ENCODE measurements at regions not wholly inside any gene's neighbourhood (a gene's known extent, or its start where the extent isn't known, plus 50 kb on each side); places are given as distances from the start of the nearest gene placed in this dataset.

DNA sequence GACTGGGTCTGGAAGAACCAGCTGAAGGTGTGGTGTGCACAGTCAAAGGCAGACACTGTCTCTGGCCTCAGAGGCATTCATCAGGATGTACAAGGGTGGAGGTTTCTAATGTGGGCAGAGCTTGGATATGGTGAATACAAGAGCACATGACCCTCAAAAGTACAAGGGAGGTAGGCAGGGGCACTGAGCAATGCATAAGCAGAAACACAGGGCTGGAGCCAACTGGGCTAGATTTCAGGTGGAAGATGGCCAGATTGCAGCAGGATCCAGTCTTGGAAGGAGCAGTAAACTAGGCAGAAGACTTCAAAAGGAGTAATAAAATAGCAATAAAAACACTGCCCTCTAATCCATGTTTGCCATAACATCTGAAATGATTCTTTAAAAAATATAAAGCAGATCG, 417.1 kb downstream of the OLFM4 start:
- TF ChIP-seq, protein P1, sequence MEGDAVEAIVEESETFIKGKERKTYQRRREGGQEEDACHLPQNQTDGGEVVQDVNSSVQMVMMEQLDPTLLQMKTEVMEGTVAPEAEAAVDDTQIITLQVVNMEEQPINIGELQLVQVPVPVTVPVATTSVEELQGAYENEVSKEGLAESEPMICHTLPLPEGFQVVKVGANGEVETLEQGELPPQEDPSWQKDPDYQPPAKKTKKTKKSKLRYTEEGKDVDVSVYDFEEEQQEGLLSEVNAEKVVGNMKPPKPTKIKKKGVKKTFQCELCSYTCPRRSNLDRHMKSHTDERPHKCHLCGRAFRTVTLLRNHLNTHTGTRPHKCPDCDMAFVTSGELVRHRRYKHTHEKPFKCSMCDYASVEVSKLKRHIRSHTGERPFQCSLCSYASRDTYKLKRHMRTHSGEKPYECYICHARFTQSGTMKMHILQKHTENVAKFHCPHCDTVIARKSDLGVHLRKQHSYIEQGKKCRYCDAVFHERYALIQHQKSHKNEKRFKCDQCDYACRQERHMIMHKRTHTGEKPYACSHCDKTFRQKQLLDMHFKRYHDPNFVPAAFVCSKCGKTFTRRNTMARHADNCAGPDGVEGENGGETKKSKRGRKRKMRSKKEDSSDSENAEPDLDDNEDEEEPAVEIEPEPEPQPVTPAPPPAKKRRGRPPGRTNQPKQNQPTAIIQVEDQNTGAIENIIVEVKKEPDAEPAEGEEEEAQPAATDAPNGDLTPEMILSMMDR (IDR thresholded peaks at IDR 0.05; ENCODE audit: low read depth, low read length, poor library complexity, severe bottlenecking): no peak
- TF ChIP-seq EZH2phosphoT487 (IDR thresholded peaks at IDR 0.05; ENCODE audit: borderline replicate concordance, low read length): no peak
